ENCODE measurements at regions not wholly inside any gene's neighbourhood (a gene's known extent, or its start where the extent isn't known, plus 50 kb on each side); places are given as distances from the start of the nearest gene placed in this dataset.

GRCh38 chr19:30173593-30174356, 198.4 kb upstream of the ZNF536 start:
- H3K4me1 ChIP-seq (ENCODE audit: control insufficient read depth in 2 of 2, insufficient read depth in 2 of 2, low read length in 2 of 2), result no peaks in the 10 kb centered on the region
- no peak overlapping the region for H2AFZ ChIP-seq (ENCODE audit: insufficient read depth, low read depth, low read length, poor library complexity, severe bottlenecking)
- Mint-ChIP-seq H3K9me3 (ENCODE audit: insufficient read depth) (no peaks in the 10 kb centered on the region), H3K4me1 (no peaks in the 10 kb centered on the region), H3K27ac (no peak overlapping the region), H3K27me3 (no peaks in the 10 kb centered on the region), H3K4me3 (no peak overlapping the region)
- H3K9me3 ChIP-seq (ENCODE audit: control extremely low read depth in 1 of 3, control insufficient read depth in 2 of 3, insufficient read depth in 1 of 3, low read length in 2 of 3), result peaks cover 0 to 12% (median 0%) of the 10 kb centered on the region in 3 donors
- DNase-seq (no peak), ATAC-seq (ENCODE audit: low read depth) (no peak)
- no peak overlapping the region for H3K27ac ChIP-seq (ENCODE audit: low read length in 2 of 2)
- no peaks in the 10 kb centered on the region for H3K79me2 ChIP-seq (ENCODE audit: control insufficient read depth, insufficient read depth, low read length)
- H3K9ac ChIP-seq (ENCODE audit: low read length), result no peak overlapping the region
- TF ChIP-seq, protein P1, sequence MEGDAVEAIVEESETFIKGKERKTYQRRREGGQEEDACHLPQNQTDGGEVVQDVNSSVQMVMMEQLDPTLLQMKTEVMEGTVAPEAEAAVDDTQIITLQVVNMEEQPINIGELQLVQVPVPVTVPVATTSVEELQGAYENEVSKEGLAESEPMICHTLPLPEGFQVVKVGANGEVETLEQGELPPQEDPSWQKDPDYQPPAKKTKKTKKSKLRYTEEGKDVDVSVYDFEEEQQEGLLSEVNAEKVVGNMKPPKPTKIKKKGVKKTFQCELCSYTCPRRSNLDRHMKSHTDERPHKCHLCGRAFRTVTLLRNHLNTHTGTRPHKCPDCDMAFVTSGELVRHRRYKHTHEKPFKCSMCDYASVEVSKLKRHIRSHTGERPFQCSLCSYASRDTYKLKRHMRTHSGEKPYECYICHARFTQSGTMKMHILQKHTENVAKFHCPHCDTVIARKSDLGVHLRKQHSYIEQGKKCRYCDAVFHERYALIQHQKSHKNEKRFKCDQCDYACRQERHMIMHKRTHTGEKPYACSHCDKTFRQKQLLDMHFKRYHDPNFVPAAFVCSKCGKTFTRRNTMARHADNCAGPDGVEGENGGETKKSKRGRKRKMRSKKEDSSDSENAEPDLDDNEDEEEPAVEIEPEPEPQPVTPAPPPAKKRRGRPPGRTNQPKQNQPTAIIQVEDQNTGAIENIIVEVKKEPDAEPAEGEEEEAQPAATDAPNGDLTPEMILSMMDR (IDR thresholded peaks at IDR 0.05), result no peak
- no peak for TF ChIP-seq EZH2 (IDR thresholded peaks at IDR 0.05; ENCODE audit: borderline replicate concordance, insufficient read depth, low read depth, low read length, poor library complexity, severe bottlenecking)
- no peak overlapping the region for H3K4me2 ChIP-seq (replicated peaks; ENCODE audit: low read depth, low read length, poor library complexity, severe bottlenecking)
- ChIA-PET CTCF (no interaction called here), POLR2A (no interaction called here)
- H3K4me3 ChIP-seq (ENCODE audit: control extremely low read depth in 1 of 5, extremely low read depth in 1 of 5, insufficient read depth in 1 of 5, low read depth in 2 of 5, low read length in 4 of 5), result no peak overlapping the region
- no peaks in the 10 kb centered on the region for H3K27me3 ChIP-seq (replicated peaks in 1 of 4; ENCODE audit: control extremely low read depth in 1 of 4, control insufficient read depth in 3 of 4, insufficient read depth in 4 of 4, low read length in 3 of 4)
- WGBS (ENCODE audit: insufficient coverage), result 86% methylated on average over 8 of the region's 13 CpGs
- no peaks in the 10 kb centered on the region for H4K20me1 ChIP-seq (ENCODE audit: control insufficient read depth, insufficient read depth, low read length, poor library complexity, severe bottlenecking)
- intact Hi-C loops (cut with micrococcal nuclease), result no loop called here
- no peaks in the 10 kb centered on the region for H3K36me3 ChIP-seq (replicated peaks in 1 of 2; ENCODE audit: control extremely low read depth in 1 of 2, control insufficient read depth in 1 of 2, extremely low read depth in 1 of 2, insufficient read depth in 2 of 2, low read length in 1 of 2)

- no peaks in the 10 kb centered on the region for H3K36me3 ChIP-seq (replicated peaks in 1 of 2; ENCODE audit: control extremely low read depth in 1 of 2, control insufficient read depth in 1 of 2, extremely low read depth in 1 of 2, insufficient read depth in 2 of 2, low read length in 1 of 2)
- Mint-ChIP-seq H3K27ac (no peak overlapping the region), H3K4me1 (no peaks in the 10 kb centered on the region), H3K9me3 (ENCODE audit: insufficient read depth) (no peaks in the 10 kb centered on the region), H3K4me3 (no peak overlapping the region), H3K27me3 (no peaks in the 10 kb centered on the region)
- WGBS (ENCODE audit: insufficient coverage), result 85% methylated on average over 3 of the region's 4 CpGs
- H3K4me2 ChIP-seq (replicated peaks; ENCODE audit: low read depth, low read length, poor library complexity, severe bottlenecking), result no peak overlapping the region
- ATAC-seq (ENCODE audit: low read depth) (no peak), DNase-seq (no peak)
- peaks cover 0 to 11% (median 0%) of the 10 kb centered on the region in 3 donors for H3K9me3 ChIP-seq (ENCODE audit: control extremely low read depth in 1 of 3, control insufficient read depth in 2 of 3, insufficient read depth in 1 of 3, low read length in 2 of 3)
- no peaks in the 10 kb centered on the region for H3K79me2 ChIP-seq (ENCODE audit: control insufficient read depth, insufficient read depth, low read length)
- no peaks in the 10 kb centered on the region for H3K4me1 ChIP-seq (ENCODE audit: control insufficient read depth in 2 of 2, insufficient read depth in 2 of 2, low read length in 2 of 2)
- H2AFZ ChIP-seq (ENCODE audit: insufficient read depth, low read depth, low read length, poor library complexity, severe bottlenecking), result no peak overlapping the region
- H4K20me1 ChIP-seq (ENCODE audit: control insufficient read depth, insufficient read depth, low read length, poor library complexity, severe bottlenecking), result no peaks in the 10 kb centered on the region
- intact Hi-C loops (cut with micrococcal nuclease), result no loop called here
- ChIA-PET CTCF (no interaction called here), POLR2A (no interaction called here)
- TF ChIP-seq, protein P1 (IDR thresholded peaks at IDR 0.05), result no peak
- TF ChIP-seq EZH2 (IDR thresholded peaks at IDR 0.05; ENCODE audit: borderline replicate concordance, insufficient read depth, low read depth, low read length, poor library complexity, severe bottlenecking), result no peak
- H3K27me3 ChIP-seq (replicated peaks in 1 of 4; ENCODE audit: control extremely low read depth in 1 of 4, control insufficient read depth in 3 of 4, insufficient read depth in 4 of 4, low read length in 3 of 4), result no peaks in the 10 kb centered on the region
- no peak overlapping the region for H3K4me3 ChIP-seq (ENCODE audit: control extremely low read depth in 1 of 5, extremely low read depth in 1 of 5, insufficient read depth in 1 of 5, low read depth in 2 of 5, low read length in 4 of 5)
- H3K27ac ChIP-seq (ENCODE audit: low read length in 2 of 2), result no peak overlapping the region
- no peak overlapping the region for H3K9ac ChIP-seq (ENCODE audit: low read length)
Measured at GRCh38 chr19:30174357-30174645, 197.9 kb upstream of the ZNF536 start.
